PC-3 (cell line): ENCODE measurements at regions not wholly inside any gene's neighbourhood (a gene's known extent, or its start where the extent isn't known, plus 50 kb on each side); places are given as distances from the start of the nearest gene placed in this dataset.

Experiments used
- ATAC-seq: fragments of 200-7000 bp; cut with Tn5 transposase; 2 replicates; pipeline ENCODE4 v1.9.1; 2020; ENCODE audit warnings: mild to moderate bottlenecking, moderate library complexity
- BruUV-seq: library from RNA; stranded (reverse); fragments of 400-500 nt; replicated peaks from 2 replicates; lab custom pipeline; 2021; lab: Mats Ljungman, UMichigan
- CTCF ChIA-PET: fragments of 300-600 bp; sonication (Branson Sonifier 250); formaldehyde crosslinking; loops from one replicate; lab custom pipeline; 2022; ENCODE audit warnings: antibody characterized with exemption; lab: Charles Lee
- POLR2A ChIA-PET: fragments of 300-600 bp; sonication (Branson Sonifier 250); formaldehyde crosslinking; loops from one replicate; lab custom pipeline; 2022; ENCODE audit warnings: antibody characterized with exemption; ENCODE audit not compliant: unreplicated experiment; lab: Charles Lee
- DNase-seq: peaks from one replicate; pipeline ENCODE4 v3.0.0-alpha.2; 2015
- H2AFZ ChIP-seq: fragments of 300-600 bp; sonication (generic); 2 replicates; pipeline ENCODE4 v1.6.0; 2016; ENCODE audit warnings: antibody characterized with exemption, low read length
- H3F3A ChIP-seq: fragments of 300-600 bp; sonication (generic); one replicate; pipeline ENCODE4 v1.6.0; 2017; ENCODE audit warnings: antibody characterized with exemption, low read length, control low read depth, mild to moderate bottlenecking; ENCODE audit not compliant: unreplicated experiment
- H3K27ac ChIP-seq: fragments of 300-600 bp; sonication (generic); 2 replicates; pipeline ENCODE4 v1.5.1; 2016; ENCODE audit warnings: mild to moderate bottlenecking, low read length
- H3K27me3 ChIP-seq: fragments of 300-600 bp; sonication (generic); 2 replicates; pipeline ENCODE4 v1.6.1; 2016; ENCODE audit warnings: low read length, mixed read lengths
- H3K36me3 ChIP-seq: fragments of 300-600 bp; sonication (generic); 2 replicates; pipeline ENCODE4 v1.6.1; 2016; ENCODE audit warnings: low read depth, mixed run types, low read length, mixed read lengths
- H3K4me1 ChIP-seq: fragments of 300-600 bp; sonication (generic); 2 replicates; pipeline ENCODE4 v1.5.1; 2016; ENCODE audit warnings: low read length; ENCODE audit not compliant: insufficient read depth
- H3K4me2 ChIP-seq: fragments of 300-600 bp; sonication (generic); 2 replicates; pipeline ENCODE4 v1.6.0; 2016; ENCODE audit warnings: low read length
- H3K4me3 ChIP-seq: fragments of 300-600 bp; sonication (generic); 2 replicates; pipeline ENCODE4 v1.5.1; 2016; ENCODE audit warnings: mild to moderate bottlenecking, low read length, mixed read lengths
- H3K79me2 ChIP-seq: fragments of 300-600 bp; sonication (generic); 2 replicates; pipeline ENCODE4 v1.6.1; 2017; ENCODE audit warnings: low read length, mixed read lengths
- H3K9ac ChIP-seq: fragments of 300-600 bp; sonication (generic); 2 replicates; pipeline ENCODE4 v1.6.0; 2016; ENCODE audit warnings: mild to moderate bottlenecking, low read length
- H3K9me2 ChIP-seq: fragments of 300-600 bp; sonication (generic); replicated peaks from 2 replicates; pipeline ENCODE4 v1.6.1; 2016; ENCODE audit warnings: mixed run types, low read length, mixed read lengths
- H3K9me3 ChIP-seq: fragments of 300-600 bp; sonication (generic); 2 replicates; pipeline ENCODE4 v1.6.1; 2016; ENCODE audit warnings: low read length, mixed read lengths
- H4K20me1 ChIP-seq: fragments of 300-600 bp; sonication (generic); 2 replicates; pipeline ENCODE4 v1.6.1; 2016; ENCODE audit warnings: low read length, mixed read lengths
- EZH2 ChIP-seq: fragments of 300-600 bp; sonication (generic); IDR thresholded peaks from one replicate; pipeline ENCODE4 v1.6.1; 2017; ENCODE audit warnings: antibody characterized with exemption, mild to moderate bottlenecking, low read length; ENCODE audit not compliant: unreplicated experiment
- EZH2phosphoT487 ChIP-seq: fragments of 300-600 bp; sonication (generic); IDR thresholded peaks from 2 replicates; pipeline ENCODE4 v1.6.1; 2018; ENCODE audit warnings: mild to moderate bottlenecking, antibody characterized with exemption, low read length, borderline replicate concordance
- intact Hi-C: fragments of 100-400 bp; cut with micrococcal nuclease; formaldehyde crosslinking; loops from 2 replicates; pipeline ENCODE4 v1.9.0; 2023
- TF ChIP-seq, protein P1 (sequence below): fragments of 300-600 bp; sonication (generic); conservative IDR thresholded peaks from 2 replicates; pipeline ENCODE4 v1.5.1; 2017; ENCODE audit warnings: antibody characterized with exemption, low read depth, mild to moderate bottlenecking, low read length

DNA sequence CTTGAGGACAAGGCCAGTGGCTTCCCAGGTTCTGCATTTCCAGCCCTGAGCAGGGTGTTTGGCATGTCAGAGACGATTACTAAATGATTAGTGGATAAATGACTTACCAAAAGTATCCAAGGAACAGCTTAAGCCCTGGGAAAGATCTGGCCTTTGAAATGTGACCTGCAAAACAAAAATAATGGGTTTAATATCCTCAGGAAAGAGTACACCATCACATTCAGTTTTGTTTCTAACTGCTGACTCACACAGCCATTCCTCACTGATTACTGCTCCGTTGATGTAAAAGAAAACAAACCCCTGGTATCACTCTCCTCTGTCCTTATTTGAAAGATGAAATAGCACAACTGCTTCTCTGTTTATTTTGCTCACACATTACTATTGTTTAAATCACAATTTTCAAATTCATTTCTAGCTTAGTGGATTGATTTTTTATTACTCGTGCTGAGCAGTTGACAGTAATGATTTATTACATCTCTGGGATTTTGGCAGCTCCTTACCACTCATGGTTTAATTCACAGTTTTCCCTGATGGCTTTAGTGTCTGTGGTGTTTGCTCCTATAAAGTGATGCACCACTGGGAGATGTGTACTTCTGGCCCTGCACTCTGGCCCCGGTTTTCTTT, 117.0 kb downstream of the CBLL2 start:
- no peaks in the 10 kb centered on the region for H3K9me3 ChIP-seq
- peak overlapping the region; percentile 4; the same call in 1 of the 2 replicates for H3K4me3 ChIP-seq
- peak overlapping the region; percentile 75 for H2AFZ ChIP-seq

DNA sequence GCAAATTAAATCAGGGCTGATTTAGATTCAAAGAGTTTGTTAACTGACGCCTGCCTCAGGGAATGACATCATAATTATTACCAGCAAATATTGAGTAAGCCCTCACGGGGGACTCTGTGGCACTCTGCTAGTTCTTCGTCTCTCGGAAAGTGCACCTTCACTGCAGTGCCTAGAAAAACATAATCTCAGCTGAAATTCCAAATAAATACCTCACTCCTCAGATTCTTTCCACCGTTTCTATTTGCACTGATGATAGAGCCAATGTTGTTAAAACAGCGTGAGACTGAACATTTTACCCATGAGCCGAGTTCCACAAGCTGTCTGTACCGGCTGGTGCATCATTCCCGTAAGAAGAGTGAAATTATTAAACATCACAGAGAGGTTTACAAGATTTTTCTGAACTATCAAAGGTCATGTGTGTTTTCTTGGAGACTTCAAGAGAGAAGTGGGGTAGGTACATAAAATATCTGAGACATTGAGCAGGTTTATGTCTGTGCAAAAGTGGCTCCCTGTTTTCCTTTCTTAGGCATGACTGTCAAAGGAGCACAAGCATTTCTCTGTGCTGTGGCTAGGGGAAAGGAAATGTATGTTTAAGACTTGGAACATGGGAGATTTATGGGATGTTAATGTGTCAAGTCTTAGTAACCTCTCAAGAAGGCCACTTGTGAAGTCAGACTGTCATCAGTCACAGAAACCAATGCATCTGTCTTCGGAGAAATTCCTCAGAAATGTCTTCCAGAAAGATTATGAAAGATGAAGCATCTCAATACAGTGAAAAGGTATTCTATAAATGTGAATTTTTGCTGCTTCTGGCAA, 119.6 kb downstream of the CBLL2 start:
- no peak for ATAC-seq
- H3K79me2 ChIP-seq: no peaks in the 10 kb centered on the region
- H3K4me3 ChIP-seq: no peak overlapping the region
- H3K9ac ChIP-seq: no peak overlapping the region
- no peaks in the 10 kb centered on the region for H3K9me2 ChIP-seq
- H3K27me3 ChIP-seq: no peaks in the 10 kb centered on the region
- no peaks in the 10 kb centered on the region for H3K36me3 ChIP-seq
- DNase-seq: no peak
- no peak overlapping the region for H2AFZ ChIP-seq
- CTCF ChIA-PET: no interaction called here
- H3K27ac ChIP-seq: no peak overlapping the region
- H3K4me2 ChIP-seq: no peak overlapping the region
- BruUV-seq: no TSS peak
- H4K20me1 ChIP-seq: no peaks in the 10 kb centered on the region
- no peaks in the 10 kb centered on the region for H3K9me3 ChIP-seq
- H3F3A ChIP-seq: no peaks in the 10 kb centered on the region
- TF ChIP-seq, protein P1, sequence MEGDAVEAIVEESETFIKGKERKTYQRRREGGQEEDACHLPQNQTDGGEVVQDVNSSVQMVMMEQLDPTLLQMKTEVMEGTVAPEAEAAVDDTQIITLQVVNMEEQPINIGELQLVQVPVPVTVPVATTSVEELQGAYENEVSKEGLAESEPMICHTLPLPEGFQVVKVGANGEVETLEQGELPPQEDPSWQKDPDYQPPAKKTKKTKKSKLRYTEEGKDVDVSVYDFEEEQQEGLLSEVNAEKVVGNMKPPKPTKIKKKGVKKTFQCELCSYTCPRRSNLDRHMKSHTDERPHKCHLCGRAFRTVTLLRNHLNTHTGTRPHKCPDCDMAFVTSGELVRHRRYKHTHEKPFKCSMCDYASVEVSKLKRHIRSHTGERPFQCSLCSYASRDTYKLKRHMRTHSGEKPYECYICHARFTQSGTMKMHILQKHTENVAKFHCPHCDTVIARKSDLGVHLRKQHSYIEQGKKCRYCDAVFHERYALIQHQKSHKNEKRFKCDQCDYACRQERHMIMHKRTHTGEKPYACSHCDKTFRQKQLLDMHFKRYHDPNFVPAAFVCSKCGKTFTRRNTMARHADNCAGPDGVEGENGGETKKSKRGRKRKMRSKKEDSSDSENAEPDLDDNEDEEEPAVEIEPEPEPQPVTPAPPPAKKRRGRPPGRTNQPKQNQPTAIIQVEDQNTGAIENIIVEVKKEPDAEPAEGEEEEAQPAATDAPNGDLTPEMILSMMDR: no peak
- POLR2A ChIA-PET: no interaction called here
- H3K4me1 ChIP-seq: peaks cover 37% of the 10 kb centered on the region
- intact Hi-C loops: no loop called here

More for the DNA sequence above, 117.0 kb downstream of the CBLL2 start:
- no peak for TF ChIP-seq EZH2phosphoT487
- no peak for TF ChIP-seq EZH2
- TF ChIP-seq, protein P1: no peak
- intact Hi-C loops: no loop called here
- POLR2A ChIA-PET: interaction anchor here (0.5 kb wide), 1 partner anchor 61 kb away, joined by 3 read pairs; no protein-coding TSS in a partner anchor
- CTCF ChIA-PET: interaction anchor here (0.5 kb wide), 2 partner anchors 52 to 260 kb away, joined by 3 to 4 read pairs; no protein-coding TSS in a partner anchor
- Histone ChIP-seq H3K79me2 (no peaks in the 10 kb centered on the region), H4K20me1 (no peaks in the 10 kb centered on the region), H3K27ac (peak overlapping the region; percentile 87), H3K9me2 (no peaks in the 10 kb centered on the region), H3K27me3 (no peaks in the 10 kb centered on the region), H3F3A (no peaks in the 10 kb centered on the region), H3K9ac (peak overlapping the region; percentile 55), H3K4me1 (peaks cover 26% of the 10 kb centered on the region), H3K4me2 (peak overlapping the region; percentile 68), H3K36me3 (no peaks in the 10 kb centered on the region)
- ATAC-seq (peak; percentile 95), DNase-seq (peak; percentile 73)
- BruUV-seq: no TSS peak

DNA sequence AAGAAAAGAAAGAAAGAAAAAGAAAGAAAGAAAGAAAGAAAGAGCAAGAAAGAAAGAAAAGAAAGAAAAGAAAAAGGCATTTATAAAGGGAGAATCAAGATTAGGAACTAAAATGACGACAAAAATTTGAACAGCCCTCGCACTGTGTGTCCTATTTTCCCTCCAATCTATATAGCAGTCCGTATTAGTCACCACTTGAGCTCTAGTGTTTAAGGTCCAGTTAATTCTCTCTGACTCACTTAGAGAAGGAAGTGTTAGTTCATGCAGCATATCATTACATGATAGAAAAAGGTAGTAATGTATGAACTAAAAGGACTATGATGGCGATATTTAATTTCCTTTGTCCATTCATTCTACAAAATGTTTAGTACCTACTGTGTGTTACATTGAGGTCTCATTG, 122.7 kb downstream of the CBLL2 start:
- ATAC-seq (peak; percentile 74), DNase-seq (peak; percentile 55)
- intact Hi-C loops: no loop called here
- no peaks in the 10 kb centered on the region for H3K36me3 ChIP-seq
- H3K27ac ChIP-seq: no peak overlapping the region; the same call in 1 of the 2 replicates
- H3K9me2 ChIP-seq: no peaks in the 10 kb centered on the region
- H3K4me3 ChIP-seq: no peak overlapping the region
- H3K79me2 ChIP-seq: no peaks in the 10 kb centered on the region
- H3K4me1 ChIP-seq: peaks cover 17% of the 10 kb centered on the region
- H2AFZ ChIP-seq: no peak overlapping the region
- no peak overlapping the region for H3K9ac ChIP-seq
- TF ChIP-seq EZH2 (no peak), EZH2phosphoT487 (no peak)
- TF ChIP-seq, protein P1: no peak
- CTCF ChIA-PET: no interaction called here
- BruUV-seq: no TSS peak
- no peak overlapping the region; the same call in 1 of the 2 replicates for H3K4me2 ChIP-seq
- no peaks in the 10 kb centered on the region for H3F3A ChIP-seq
- no peaks in the 10 kb centered on the region for H4K20me1 ChIP-seq
- H3K27me3 ChIP-seq: no peaks in the 10 kb centered on the region
- H3K9me3 ChIP-seq: no peaks in the 10 kb centered on the region
- POLR2A ChIA-PET: no interaction called here
